SK-MEL-5 (cell line): ENCODE measurements at regions not wholly inside any gene's neighbourhood (a gene's known extent, or its start where the extent isn't known, plus 50 kb on each side); places are given as distances from the start of the nearest gene placed in this dataset.

Experiments
- DNase-seq: peaks from one replicate; pipeline ENCODE4 v3.0.0-alpha.2; 2016; ENCODE audit warnings: low read depth, low spot score
- in situ Hi-C: cut with HindIII; loops from 2 replicates; pipeline ENCODE4 v1.10.0; 2016; ENCODE audit warnings: low sequenced_read_pairs, high pct_unique_total_duplicates, low pct_unique_long_range_greater_than_20kb

- no peak for DNase-seq
- in situ Hi-C loops = no loop called here
These were observed 94.6 kb upstream of the SMIM36 start for GRCh38 chr17:55605705-55606487.

DNA sequence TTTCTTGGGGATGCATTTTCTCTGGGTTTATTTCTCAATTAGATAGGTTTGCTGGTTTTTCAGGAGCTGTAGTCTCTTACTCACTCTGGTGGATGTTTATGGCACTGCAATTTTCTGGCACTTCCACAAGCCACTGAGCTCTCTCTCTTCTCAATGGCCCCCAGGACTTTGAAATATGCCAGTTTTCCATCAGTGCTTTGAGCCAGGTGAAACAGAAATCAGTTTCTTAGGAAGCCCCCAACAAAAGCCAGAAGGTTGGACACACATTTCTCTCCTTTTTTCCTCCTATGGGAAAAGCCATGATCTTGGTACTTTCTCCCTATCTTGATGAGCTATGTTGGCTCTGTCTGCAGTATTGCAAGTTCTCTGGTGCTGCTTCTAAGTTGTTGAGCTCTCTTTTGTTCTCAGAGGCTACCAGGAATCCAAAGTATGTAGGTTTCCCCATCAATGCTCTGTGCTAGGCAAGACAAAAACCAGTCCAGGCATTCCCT, 90.7 kb upstream of the SMIM36 start:
- in situ Hi-C loops = no loop called here
- peak; percentile 84 for DNase-seq

GRCh38 chr17:55598495-55598894, 87.2 kb upstream of the SMIM36 start:
- DNase-seq = no peak
- in situ Hi-C loops = no loop called here

- in situ Hi-C loops = no loop called here
- no peak for DNase-seq
These were observed 77.4 kb upstream of the SMIM36 start for GRCh38 chr17:55588446-55589242.

GRCh38 chr17:55587608-55588139, 76.4 kb upstream of the SMIM36 start:
- peak; percentile 98 for DNase-seq
- in situ Hi-C loops = no loop called here

DNA sequence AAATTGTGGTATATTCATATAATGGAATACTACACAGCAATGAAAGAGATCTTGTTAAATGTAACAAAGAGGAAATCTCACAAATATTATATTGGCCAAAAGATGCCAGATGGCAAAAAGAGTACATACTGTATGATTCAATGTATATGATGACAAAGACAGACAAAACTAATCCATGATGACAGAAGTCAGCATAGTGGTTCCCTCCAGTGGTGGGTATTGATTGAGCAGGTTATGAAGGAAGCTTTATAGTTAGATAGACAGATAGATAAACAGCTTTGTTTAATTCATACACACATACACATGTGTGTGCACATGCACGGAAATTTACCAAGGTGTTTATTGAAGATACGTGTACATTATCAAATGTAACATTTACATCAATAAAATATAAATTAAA, 74.4 kb upstream of the SMIM36 start:
- in situ Hi-C loops = no loop called here
- peak; percentile 33 for DNase-seq

DNA sequence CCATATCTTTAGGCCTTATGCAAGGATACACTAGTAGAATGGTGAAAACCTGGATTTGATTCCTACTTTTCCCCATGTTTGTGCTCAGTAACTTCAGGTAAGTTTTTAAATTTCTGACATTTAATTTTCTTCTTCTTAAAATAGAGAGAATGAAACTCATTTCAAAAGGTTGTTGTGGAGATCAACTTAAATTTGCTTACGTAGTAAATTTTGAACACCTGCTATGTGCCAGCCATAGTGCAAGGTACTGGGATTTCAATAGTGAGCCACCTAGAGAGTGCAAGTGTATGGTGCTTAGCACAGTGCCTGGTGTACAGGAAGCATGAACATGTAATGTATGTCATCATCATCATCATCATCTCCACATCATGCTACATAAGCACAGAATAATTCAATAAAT, 73.6 kb upstream of the SMIM36 start:
- in situ Hi-C loops = no loop called here

DNA sequence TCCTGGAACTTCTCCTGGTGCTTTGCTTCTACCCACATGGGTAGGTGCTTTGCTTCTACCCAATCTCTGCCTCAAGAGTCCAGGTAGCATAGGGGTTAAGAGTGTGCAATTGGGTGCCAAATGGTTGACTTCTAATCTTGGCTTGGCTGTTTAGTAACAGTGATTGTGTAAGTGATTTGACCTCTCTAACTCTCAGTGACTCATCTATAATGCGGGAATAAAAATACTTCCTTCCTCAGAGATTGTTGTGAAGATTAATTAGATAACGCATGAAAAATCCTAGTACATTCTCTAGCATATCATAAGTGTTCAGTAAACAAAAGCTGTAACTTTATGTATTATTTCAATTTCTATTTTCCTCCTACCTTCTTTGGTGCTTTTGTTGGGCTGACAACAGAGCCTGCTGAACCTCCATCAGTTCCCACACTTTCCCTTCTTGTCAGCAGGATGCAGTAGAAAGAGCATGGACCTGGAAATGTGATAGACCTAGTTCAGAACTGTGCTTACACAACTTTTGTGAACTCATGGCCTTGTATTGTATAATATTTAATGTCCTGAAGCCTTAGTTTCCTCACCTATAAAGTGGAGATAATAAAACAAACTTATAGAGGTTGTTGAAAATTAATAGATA, 72.9 kb upstream of the SMIM36 start:
- no peak for DNase-seq
- in situ Hi-C loops = no loop called here

More for the DNA sequence above, 73.6 kb upstream of the SMIM36 start:
- DNase-seq = no peak

DNA sequence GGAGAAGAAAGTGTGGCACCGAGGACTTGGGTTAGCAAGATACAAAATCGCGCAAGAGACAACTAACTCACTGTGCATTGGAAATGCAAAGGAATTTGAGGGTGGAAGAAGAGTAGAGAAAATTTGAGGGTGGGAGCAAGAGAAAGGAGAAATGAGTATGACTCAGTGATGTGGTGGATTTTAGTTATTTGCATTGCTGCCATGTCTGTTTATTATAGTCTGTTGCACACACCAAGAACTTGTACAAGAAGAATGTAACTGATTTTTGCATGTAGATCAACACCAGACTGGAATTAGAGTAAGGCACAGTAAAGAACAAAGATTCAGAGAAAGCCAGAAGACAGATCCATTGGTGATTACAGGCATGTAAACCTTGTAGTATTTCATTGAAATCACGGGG, 71.6 kb upstream of the SMIM36 start:
- no peak for DNase-seq
- in situ Hi-C loops = no loop called here

DNA sequence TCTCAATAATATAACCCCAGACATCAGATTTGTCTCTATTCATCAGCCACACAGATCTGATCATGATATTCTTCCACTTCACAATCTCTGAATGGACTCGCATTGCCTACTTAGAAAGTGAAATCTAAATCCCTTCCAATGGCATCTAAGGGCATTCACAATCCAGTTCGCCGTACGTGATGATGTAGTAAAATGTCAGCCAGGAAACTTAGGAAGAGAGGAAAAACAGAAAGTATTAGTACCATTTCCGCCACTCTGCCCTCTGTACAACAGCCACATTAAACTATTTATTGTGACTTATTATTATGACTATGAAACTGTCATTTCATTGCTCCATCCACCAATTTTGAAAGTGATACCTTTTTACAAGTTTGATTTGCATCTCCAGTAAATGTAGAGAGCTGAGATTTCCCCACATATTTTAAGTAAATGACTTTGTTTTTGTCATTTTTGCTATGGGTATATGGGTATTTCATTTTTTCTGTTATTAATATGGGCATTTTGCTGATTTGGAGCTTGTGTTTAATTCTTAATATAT, 69.4 kb upstream of the SMIM36 start:
- in situ Hi-C loops = no loop called here
- no peak for DNase-seq

GRCh38 chr17:55577687-55578086, 66.4 kb upstream of the SMIM36 start:
- peak; percentile 70 for DNase-seq
- in situ Hi-C loops = no loop called here

DNA sequence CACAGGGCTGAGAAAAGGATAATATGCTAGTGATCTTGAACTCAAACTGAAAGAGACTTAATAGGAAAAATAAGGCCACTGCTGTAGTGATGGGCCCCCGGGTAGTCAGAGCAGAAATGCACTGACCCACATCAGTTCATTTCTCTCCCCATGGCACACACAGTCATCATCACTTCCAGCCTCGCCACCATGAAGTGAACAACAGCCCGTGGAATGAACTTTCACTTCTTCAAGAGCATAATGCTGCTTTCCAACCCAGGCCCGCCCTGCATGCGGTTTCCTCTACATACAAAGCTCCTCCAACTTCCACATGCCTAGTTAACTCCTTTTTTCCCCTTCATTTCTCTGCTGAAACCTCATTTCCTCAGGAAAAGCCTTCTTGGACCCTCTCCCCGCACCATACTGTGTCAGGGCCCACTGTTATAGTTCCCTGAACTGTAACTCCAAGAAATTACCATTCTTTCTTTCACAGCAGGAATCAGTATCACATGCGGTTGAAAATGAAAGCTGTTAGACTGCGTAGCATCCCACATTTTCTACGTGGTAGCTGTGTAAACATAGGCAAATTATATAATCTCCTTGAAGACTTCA, 65.8 kb upstream of the SMIM36 start:
- DNase-seq = peak; percentile 43
- in situ Hi-C loops = no loop called here

DNA sequence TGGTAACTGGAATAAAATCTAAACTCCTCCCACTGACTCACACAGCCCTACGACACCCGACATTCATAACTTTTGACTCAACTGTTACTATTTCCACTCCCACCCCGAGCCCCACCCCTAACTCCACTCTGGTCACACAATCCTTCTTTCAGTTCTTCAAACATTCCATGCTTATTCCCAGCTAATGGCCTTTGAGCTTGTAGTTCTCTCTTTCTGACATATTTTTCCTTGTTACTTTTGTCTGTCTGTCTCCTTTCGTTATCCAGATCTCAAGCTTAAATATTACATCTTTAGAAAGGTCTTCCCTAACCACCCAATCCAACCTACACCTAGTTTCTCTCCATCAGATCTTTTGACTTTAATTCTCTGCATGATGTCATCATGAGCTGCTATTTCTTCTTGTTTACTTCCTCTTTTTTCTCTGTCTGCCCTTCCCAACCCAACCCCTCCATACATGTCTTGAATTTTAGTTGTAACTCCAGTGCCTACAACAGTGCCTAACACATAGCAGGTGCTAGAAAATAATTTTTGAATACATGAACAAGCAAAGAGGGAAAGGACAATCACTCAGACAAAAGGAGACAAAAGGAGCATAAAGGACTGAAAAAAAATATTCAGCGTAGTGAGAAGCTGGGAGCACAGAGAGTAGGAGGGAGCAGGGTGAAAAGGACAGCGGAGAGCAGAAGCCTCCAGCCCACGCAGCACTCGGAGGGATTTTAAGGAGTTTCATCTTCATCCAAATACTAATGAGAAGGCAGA, 65.2 kb upstream of the SMIM36 start:
- DNase-seq = peak; percentile 53
- in situ Hi-C loops = no loop called here

DNA sequence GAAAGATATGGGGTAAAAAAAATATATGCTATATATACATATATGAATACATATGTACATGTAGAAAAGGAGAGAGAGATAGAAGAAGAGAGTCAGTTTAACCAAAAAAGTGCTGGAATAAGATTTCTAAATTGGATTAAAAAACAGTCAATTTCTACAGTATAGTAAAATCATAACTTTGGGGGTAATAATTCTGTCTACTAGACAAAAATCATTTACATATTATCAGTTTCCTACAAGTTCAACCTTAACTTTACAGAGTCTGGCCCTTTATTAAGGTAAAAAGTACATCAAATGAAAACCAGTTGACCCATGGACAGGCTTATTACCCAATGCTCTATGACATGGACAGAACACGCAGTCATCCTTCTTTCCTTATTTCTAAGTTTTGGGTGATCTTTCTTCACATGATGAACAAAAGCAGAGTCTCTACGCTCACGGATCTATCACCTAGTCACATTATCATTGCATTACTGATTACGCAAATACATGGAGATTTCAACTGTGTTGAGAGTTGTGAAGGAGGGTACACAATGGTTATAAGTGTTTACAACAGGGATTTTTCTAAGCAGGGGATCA, 63.9 kb upstream of the SMIM36 start:
- DNase-seq = no peak
- in situ Hi-C loops = no loop called here

GRCh38 chr17:55572599-55572998, 61.3 kb upstream of the SMIM36 start:
- in situ Hi-C loops = no loop called here
- no peak for DNase-seq

DNA sequence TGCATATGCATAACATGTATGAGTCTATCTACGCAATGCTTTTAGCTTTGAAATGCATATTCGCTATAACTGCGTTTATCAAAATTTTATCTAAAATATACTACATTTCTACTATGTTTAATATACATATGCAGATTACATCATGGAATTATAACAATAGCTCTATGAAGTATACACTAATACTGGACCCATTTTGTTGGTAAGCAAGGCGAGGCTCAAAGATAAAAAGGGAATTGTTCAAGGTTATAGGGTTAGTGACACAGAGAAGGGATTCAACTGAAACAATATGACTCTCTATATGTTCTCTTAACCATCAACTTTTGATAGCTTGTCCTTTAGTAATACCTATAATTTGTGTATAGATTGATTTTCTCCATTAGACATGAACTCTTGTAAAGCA, 60.9 kb upstream of the SMIM36 start:
- in situ Hi-C loops = no loop called here
- DNase-seq = no peak

DNA sequence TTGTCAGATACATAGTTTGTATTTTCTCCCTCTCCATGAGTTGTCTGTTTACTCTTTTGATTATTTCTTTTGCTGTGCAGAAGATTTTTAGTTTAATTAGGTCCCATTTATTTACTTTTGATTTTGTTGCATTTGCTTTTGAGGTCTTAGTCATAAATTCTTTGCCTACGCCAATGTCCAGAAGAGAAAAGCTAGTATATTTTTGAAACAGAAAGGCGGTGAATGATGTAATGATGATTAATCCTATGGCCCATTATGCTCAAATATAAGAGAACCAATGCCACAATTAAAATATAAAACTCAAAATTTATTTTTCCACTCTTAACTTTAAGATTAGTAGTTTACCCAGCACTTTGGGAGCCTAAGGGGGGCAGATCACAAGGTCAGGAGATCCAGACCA, 59.8 kb upstream of the SMIM36 start:
- in situ Hi-C loops = no loop called here
- DNase-seq = no peak
